NCI-H82 treated with DMSO at 0.1 percent for 48 hours (cell line): ENCODE measurements at regions not wholly inside any gene's neighbourhood (a gene's known extent, or its start where the extent isn't known, plus 50 kb on each side); places are given as distances from the start of the nearest gene placed in this dataset.
"Not testable (repeated sequence)": the region's sequence is repeated elsewhere in the genome, so short reads cannot be mapped to it uniquely, and the experiment has no call there.

Experiments
- DNase-seq: peaks from one replicate; lab custom pipeline; 2025; ENCODE audit not compliant: unreplicated experiment; lab: John Stamatoyannopoulos, UW

DNA sequence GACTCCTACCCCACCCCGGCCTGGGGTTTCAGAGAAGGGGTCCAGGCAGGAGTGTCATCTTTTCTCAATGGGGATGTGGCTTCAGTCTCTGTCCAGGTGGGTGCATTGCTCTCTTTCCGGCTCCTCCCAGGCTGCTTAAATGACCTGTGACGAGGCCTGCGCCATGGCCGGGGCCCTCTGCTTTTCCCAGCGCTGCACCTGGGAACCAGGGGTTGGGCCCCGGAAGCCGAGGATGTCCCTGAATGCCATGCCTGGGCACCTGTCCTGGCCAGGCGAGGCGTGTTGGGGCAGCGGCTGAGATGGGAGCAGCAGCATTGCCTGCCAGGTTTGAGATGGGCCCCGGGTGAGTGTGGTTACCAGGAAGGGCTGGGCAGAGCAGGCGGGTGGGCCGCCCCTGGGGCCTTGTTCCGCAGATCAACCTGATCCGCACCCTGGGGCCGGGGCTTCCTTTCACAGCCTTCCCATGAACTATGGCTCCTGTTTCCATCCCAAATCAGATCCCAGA, 147.4 kb downstream of the SEC14L1 start:
- no peak for DNase-seq

DNA sequence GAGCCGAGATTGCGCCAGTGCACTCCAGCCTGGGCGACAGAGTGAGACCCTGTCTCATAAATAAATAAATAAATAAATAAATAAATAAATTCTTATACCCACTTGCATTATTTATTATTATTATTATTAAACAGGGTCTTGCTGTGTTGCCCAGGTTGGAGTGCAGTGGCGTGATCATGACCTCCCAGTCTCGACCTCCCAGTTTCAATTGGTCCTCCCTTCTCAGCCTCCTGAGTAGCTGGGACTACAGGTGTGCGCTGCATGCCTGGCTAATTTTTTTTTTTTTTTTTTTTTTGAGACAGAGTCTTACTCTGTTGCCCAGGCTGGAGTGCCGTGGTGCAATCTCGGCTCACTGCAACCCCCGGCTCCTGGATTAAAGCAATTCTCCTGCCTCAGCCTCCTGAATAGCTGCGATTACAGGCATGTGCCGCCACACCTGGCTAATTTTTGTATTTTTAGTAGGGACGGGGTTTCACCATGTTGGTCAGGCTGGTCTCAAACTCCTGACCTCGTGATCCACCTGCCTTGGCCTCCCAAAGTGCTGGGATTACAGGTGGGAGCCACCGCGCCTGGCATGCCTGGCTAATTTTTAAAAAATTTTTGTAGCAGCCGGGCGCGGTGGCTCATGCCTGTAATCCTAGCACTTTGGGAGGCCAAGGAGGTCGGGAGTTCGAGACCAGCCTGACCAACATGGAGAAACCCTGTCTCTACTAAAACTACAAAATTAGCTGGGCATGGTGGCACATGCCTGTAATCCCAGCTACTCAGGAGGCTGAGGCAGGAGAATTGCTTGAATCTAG, 150.2 kb downstream of the SEC14L1 start:
- DNase-seq: not testable (repeated sequence)

DNA sequence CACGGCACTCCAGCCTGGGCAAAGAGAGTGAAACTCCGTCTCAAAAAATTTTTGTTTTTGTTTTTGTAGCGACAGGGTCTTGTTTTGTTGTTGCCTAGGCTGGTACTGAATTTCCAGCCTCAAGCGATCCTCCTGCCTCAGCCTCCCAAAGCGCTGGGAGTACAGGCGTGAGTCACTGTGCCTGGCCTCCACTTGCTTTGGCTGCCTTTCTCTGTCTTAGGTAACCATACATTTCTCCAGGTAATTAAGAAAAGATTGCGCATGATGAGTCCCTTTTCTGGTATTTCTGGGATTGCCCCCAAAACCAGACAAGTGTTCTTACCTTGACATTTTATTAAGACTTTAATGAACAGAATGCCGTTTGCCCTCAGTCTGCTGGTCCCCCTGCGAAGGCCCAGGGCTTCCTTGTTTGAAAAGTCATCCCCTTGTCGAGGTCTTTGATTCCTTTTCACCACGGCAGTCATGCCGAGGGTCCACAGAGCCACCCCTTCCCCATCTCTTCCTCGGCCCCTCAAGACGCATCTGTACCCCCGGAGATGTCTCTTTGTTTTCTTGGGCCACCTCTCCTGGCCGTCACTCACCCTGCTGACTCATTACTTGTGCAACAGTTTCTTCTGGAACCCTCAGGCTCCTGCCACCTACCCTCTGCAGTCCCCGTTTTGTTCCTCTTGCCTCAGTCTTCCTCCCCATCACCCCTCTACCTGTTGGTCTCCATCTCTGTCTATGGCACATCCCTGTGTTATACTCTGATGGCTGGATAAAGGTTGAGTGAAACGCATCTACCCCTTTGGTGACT, 151.0 kb downstream of the SEC14L1 start:
- DNase-seq: no peak

DNA sequence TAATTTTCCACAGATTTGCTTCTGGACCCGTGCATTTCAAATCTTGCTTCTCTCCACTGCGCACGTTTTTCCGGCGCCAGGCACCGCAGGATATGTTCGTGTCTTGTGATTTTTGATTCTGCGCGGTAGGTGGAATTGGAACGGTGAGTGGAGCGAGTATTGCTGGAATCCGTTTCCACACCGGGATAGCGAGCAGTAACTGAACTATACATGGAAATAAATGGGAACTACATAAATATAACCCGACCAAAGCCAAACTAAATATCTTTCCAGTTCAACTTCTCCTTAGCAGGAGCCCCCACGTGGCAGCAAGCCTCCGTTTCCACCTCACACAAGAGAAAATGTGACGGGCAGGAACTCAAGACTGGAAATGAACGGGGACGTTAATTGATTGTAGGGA, 154.0 kb downstream of the SEC14L1 start:
- no peak for DNase-seq

DNA sequence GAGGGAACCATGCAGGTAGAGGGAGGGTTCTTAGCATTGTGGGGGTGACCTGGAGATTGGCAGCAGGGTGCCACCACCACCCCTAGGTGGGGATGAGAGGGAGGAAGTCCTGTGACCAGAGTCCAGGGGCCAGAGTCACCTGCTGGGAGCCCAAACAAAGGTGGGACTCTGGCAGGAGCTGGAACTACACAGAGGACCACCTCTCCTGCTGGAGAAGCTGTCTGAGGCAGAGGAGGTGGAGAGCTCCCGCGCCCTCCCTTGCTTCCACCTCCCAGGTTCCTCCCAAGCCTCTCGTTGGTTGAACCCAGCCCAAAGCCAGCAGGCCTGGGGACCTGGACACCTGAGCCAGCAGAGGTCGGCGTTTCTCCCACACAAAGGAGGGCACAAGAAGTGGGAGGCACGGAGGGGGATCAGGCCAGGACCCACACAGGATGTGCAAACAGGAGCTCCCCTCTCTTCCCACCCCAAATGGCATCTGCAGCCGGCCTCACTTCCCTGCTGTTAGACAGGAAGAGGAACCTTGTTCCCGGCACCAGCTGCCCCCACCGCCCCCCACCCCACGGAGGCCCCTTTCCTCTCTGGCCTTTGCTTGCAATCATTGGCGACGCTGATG, 154.6 kb downstream of the SEC14L1 start:
- no peak for DNase-seq

DNA sequence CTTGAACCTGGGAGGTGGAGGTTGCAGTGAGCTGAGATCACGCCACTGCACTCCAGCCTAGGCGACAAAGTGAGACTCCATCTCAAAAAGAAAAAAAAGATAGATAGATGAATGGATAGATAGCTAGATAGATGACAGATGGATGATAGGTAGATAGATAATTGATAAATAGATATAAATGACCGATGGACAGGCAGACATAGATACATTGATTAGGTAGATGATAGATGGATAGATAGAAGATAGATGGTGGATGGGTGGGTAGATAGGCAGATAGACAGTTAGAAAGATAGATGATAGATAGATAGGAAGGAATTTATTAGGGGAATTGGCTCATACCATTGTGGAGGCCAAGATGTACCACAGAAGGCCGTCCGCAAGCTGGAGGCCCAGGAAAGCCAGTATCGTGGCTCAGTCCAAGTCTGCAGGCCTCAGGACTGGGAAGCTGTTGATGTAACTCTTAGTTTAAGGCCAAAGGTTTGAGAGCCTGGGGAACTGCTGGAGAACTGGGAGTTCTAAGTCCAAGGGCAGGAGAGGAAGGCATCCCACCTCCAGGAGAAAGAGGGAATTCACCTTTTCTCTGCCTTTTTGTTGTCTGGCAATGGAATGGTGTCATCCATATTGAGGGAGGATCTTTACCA, 156.1 kb downstream of the SEC14L1 start:
- no peak for DNase-seq

DNA sequence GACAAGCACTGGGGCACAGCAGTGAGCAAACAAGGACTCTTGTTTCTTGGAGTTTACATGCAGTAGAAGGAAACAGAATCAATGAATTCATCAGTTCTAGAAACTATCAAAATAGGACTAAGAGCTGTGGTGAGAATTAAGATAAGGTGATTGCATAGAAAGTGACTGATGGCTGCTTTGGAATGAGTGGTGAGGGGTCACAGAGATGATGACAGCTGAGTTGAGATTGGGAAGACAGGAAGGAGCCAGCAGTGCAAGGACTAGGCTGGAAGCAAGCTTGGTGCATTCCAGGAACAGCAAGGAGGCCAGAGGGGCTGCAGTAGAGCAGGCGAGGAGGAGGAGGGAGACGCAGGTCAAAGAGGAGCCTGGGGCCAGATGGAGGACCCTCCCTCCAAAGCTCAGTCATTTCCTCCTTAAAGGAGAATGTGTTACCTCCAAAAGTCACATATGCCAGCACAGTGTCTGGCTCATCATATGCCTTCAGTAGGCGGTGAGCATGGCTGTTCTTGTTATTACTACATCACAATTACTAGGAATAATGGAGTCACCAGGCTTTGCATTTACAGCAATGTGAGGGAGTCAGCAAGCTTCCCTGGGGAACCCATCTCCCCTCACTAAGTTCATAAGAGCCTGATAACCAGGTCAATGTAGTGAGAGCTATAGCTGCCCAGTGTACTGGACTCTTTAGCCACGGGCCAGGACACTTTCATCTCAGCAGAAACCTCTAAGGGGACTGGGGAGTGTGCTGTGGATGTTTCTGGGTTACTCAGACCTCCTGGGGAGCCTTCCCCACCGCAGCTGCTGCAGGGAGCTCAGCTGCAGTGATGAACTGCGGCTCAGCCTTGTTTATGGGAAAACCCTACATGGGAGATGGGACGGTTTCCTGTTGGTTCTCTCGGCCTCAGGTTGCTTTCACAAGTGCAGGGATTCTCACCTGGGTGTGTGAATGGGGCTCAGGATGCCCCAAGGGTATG, 157.2 kb downstream of the SEC14L1 start:
- no peak for DNase-seq

GRCh38 chr17:77298811-77299210, 158.0 kb downstream of the SEC14L1 start:
- DNase-seq: no peak

GRCh38 chr17:77299256-77300015, 158.7 kb downstream of the SEC14L1 start:
- no peak for DNase-seq

DNA sequence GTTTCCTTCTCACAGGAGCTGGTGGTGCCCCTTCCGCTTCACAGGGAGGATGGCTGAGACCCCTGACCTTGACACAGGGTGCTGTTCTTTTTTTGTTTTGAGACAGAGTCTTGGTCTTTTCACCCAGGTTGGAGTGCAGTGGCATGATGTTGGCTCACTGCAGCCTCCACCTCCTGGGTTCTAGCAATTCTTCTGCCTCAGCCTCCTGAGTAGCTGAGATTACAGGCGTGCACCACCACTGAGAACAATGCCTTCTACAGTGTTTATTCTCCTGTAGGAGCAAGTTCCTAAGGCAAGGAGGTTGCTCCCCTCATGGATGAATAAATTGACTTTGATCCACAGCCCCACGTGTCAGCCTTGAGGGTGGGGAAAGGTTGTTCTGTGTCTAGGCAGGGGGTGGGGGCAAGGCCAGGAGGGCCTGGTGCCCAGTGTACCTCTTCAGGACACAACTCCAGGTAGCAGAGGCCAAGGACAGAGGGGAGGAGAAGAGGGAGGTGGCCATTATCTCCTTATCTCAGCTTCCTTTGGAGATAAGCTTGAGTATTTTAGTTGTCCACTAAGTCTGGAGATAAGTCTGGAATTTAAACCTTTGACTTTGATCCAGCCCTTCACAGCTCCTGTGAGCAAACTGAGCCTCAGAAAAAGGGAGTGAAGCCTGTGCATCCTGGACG, 159.4 kb downstream of the SEC14L1 start:
- no peak for DNase-seq

DNA sequence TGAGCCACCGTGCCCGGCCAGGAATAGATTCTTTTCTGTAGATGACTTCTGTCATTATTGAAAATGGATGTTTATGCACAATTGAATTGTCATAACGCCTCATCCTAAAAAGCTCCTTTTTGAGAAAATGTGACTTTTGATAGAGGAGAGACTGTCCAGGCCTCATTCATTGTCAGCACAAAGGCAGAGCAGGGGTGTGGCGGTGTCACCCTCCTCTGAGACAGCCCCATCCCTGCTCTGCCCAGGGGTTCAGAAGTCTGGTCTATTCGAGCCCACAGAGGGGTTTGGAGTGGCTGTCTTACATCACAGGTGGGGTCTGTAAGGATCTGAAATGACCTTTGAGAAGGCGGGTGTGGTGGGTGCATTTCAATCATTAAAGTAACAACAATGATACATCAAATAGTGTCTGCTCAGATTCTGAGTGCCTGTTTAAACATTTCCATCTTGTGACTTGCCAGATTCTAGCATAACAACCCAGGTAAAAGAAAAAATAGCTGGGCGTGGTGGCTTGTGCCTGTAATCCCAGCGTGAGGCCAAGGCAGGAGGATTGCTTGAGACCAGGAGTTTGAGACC, 161.0 kb downstream of the SEC14L1 start:
- no peak for DNase-seq

- DNase-seq: no peak
Observed at GRCh38 chr17:77302682-77303081, 161.9 kb downstream of the SEC14L1 start.

DNA sequence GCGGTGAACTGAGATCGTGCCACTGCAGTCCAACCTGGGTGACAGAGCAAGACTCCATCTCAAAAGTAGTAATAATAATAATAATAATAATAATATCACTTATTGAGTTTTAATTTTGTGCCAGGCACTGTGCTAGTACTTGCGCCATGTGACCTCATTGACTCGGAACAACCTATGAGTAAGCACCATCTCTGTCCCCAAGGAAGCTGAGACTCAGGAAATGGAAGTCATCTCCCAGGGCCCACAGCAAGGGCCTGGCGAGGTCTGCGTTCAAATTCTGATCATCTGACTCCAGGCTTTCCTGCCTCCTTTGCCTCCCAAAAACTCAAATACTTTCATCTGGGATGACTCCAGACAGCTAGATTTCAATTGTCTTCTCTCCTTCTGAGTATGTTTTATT, 162.9 kb downstream of the SEC14L1 start:
- DNase-seq: no peak

DNA sequence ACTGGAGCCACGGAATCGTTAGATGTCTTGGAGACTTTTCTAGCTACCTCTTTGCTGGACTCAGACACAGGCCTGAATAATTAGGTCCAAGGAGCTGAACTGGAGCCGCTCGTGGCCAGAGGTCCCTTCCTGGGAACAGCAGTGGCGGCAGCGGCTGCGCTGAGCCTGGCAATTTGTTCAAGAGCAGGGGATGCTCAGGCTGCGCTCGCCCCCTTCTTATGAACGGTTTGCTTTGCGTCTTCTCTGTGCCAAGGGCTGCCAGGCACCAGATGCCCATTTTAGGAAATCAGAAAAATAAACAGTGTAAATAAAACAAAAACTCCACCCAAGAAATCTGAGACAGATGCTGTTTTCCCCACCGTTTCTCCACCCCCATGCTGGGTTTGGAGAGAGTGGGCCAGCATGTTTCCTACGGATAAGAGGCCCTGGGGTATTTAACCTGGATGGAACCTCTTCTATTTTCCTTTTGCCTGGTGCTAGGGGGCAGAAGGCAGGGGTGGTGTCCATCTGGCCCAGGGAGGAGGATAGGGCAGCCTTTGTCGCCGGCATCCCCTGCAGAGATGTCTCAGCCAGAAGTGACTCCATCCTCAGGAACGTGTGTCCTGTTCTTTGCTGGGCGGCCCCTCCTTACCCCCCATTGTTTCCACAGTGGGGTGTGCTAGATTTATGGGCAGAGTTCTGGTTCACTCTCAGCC, 163.4 kb downstream of the SEC14L1 start:
- DNase-seq: no peak

DNA sequence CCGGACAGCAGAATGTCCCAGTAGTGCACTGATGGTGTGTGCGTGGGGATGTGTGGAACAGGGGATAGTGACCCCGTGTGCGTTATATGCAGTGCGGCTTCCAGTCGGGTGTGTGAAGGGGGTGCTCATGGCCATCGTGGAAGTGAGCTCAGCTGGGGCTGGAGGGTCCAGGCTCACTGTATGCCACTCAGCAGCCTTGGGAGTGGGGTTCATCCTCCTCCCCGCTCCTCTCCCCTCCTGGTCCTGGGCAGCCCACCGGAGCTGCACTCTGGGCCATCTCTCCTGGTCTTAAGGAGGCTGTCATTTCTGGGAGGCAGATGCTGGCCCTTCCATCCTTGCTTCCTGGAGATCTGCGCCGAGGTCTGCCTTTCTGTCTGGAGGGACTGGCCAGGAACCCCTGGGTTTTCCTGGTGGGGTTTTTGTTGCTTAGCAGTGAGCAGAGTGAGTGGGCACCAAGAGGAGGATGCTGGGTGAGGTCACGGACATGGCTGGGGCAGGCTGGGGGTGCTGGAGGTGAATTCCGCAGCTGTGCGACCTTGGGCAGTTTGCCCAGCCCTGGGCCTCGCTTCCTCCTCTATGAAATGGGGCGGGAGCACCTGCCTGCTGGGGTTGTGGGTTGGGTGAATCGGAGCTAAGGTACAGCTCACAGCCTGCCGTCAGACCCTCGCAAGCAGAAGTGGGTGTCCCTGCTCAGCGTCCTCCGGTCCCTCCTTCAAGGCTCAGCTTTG, 164.1 kb downstream of the SEC14L1 start:
- DNase-seq: no peak

GRCh38 chr17:77306048-77306789, 165.4 kb downstream of the SEC14L1 start:
- DNase-seq: no peak
